OCI-LY1 (cell line): ENCODE measurements at regions not wholly inside any gene's neighbourhood (a gene's known extent, or its start where the extent isn't known, plus 50 kb on each side); places are given as distances from the start of the nearest gene placed in this dataset.

ENCODE experiments used
- H2AFZ ChIP-seq: fragments of 200-600 bp; sonication (generic), shearing (Covaris generic); 2 replicates; pipeline ENCODE4 v1.6.0; 2014; ENCODE audit warnings: antibody characterized with exemption, mild to moderate bottlenecking, low read length
- H3F3A ChIP-seq: fragments of 200-600 bp; sonication (generic), shearing (Covaris generic); 2 replicates; pipeline ENCODE4 v1.6.0; 2014; ENCODE audit warnings: mild to moderate bottlenecking, antibody characterized with exemption, low read length, moderate library complexity; ENCODE audit not compliant: insufficient read depth
- H3K27ac ChIP-seq: fragments of 200-600 bp; sonication (generic); 2 replicates; pipeline ENCODE4 v1.5.1; 2014; ENCODE audit warnings: low read length, mixed run types, mild to moderate bottlenecking, low read depth; ENCODE audit not compliant: poor library complexity, severe bottlenecking
- H3K27me3 ChIP-seq: fragments of 200-600 bp; sonication (generic); 2 replicates; pipeline ENCODE4 v1.6.0; 2014; ENCODE audit warnings: antibody characterized with exemption, mild to moderate bottlenecking, low read length, moderate library complexity; ENCODE audit not compliant: insufficient read depth
- H3K36me3 ChIP-seq: fragments of 200-600 bp; sonication (generic); 2 replicates; pipeline ENCODE4 v1.6.1; 2014; ENCODE audit warnings: mild to moderate bottlenecking, antibody characterized with exemption, low read length, moderate library complexity, mixed read lengths; ENCODE audit not compliant: insufficient read depth
- H3K4me1 ChIP-seq: fragments of 200-600 bp; sonication (generic); 2 replicates; pipeline ENCODE4 v1.5.1; 2014; ENCODE audit warnings: mild to moderate bottlenecking, low read length, moderate library complexity; ENCODE audit not compliant: insufficient read depth, severe bottlenecking
- H3K4me2 ChIP-seq: fragments of 200-600 bp; sonication (generic), shearing (Covaris generic); 2 replicates; pipeline ENCODE4 v1.6.1; 2014; ENCODE audit warnings: low read length
- H3K4me3 ChIP-seq: fragments of 200-600 bp; sonication (generic); 2 replicates; pipeline ENCODE4 v1.5.1; 2014; ENCODE audit warnings: low read length, low read depth, mild to moderate bottlenecking, mixed read lengths; ENCODE audit not compliant: poor library complexity, severe bottlenecking
- H3K79me2 ChIP-seq: fragments of 200-600 bp; shearing (Covaris generic); 2 replicates; pipeline ENCODE4 v1.6.1; 2016; ENCODE audit warnings: mixed run types, low read length, mixed read lengths; ENCODE audit not compliant: insufficient read depth
- H3K9ac ChIP-seq: fragments of 200-600 bp; sonication (generic), shearing (Covaris generic); 2 replicates; pipeline ENCODE4 v1.6.1; 2014; ENCODE audit warnings: mild to moderate bottlenecking, low read length, mixed read lengths
- H3K9me2 ChIP-seq: fragments of 200-600 bp; sonication (generic), shearing (Covaris generic); 2 replicates; pipeline ENCODE4 v1.6.1; 2014; ENCODE audit warnings: low read depth, mild to moderate bottlenecking, low read length, mixed read lengths
- H3K9me3 ChIP-seq: fragments of 200-600 bp; shearing (Covaris generic); 2 replicates; pipeline ENCODE4 v1.6.1; 2014; ENCODE audit warnings: low read length, mixed read lengths
- H4K20me1 ChIP-seq: fragments of 200-600 bp; sonication (generic), shearing (Covaris generic); 2 replicates; pipeline ENCODE4 v1.6.0; 2016; ENCODE audit warnings: mild to moderate bottlenecking, low read length; ENCODE audit not compliant: insufficient read depth
- CTCF ChIP-seq: fragments of 200-600 bp; sonication (generic), shearing (Covaris generic); IDR thresholded peaks from 2 replicates; pipeline ENCODE4 v1.5.1; 2017; ENCODE audit warnings: mild to moderate bottlenecking, antibody characterized with exemption, low read length, moderate library complexity, mixed read lengths
- EZH2 ChIP-seq: fragments of 200-600 bp; sonication (generic), shearing (Covaris generic); IDR thresholded peaks from 2 replicates; pipeline ENCODE4 v1.8.0; 2017; ENCODE audit warnings: borderline replicate concordance, mixed run types, mild to moderate bottlenecking, antibody characterized with exemption, low read length, moderate library complexity, mixed read lengths

DNA sequence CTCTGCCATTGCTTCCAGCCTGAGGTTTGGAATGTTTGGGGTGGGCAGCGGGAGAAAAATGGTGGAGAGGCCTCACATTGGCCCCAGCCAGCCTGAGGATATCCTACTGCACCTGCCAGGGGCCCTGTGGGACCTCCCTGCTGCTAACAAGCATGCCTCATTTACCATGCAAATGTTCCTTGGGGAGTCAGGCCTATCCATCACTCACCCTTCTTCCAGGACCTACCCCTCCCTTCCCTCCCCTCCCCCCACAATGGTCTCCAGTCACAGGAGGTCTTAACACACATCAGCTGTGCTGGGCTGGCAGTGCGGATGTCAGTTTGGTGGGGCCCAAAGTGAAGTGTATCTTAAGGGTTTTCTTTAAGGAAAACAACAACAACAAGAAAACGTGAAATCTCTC, 139.2 kb downstream of the SHOX start:
- Histone ChIP-seq H3K27ac (no peak overlapping the region), H3K9me3 (no peaks in the 10 kb centered on the region), H3K4me2 (no peak overlapping the region), H3K9me2 (no peaks in the 10 kb centered on the region), H4K20me1 (no peaks in the 10 kb centered on the region), H3K79me2 (no peaks in the 10 kb centered on the region), H3K27me3 (no peaks in the 10 kb centered on the region), H2AFZ (no peak overlapping the region), H3F3A (no peaks in the 10 kb centered on the region), H3K9ac (no peak overlapping the region), H3K4me3 (no peak overlapping the region), H3K36me3 (no peaks in the 10 kb centered on the region), H3K4me1 (no peaks in the 10 kb centered on the region)
- no peak for TF ChIP-seq EZH2

- no peak for TF ChIP-seq EZH2
- TF ChIP-seq CTCF, result no peak
- Histone ChIP-seq H3K9me2 (no peaks in the 10 kb centered on the region), H3F3A (no peaks in the 10 kb centered on the region), H3K79me2 (no peaks in the 10 kb centered on the region), H3K9ac (no peak overlapping the region), H3K27ac (no peak overlapping the region), H4K20me1 (no peaks in the 10 kb centered on the region), H3K4me1 (no peaks in the 10 kb centered on the region), H3K36me3 (no peaks in the 10 kb centered on the region), H3K4me2 (no peak overlapping the region), H3K27me3 (no peaks in the 10 kb centered on the region), H3K4me3 (no peak overlapping the region), H2AFZ (no peak overlapping the region), H3K9me3 (no peaks in the 10 kb centered on the region)
Observed at GRCh38 chrX:768596-768995, 138.0 kb downstream of the SHOX start.

- Histone ChIP-seq H3K27me3 (no peaks in the 10 kb centered on the region), H3F3A (no peaks in the 10 kb centered on the region), H3K9me3 (no peaks in the 10 kb centered on the region), H4K20me1 (no peaks in the 10 kb centered on the region), H3K9ac (no peak overlapping the region), H3K4me2 (no peak overlapping the region), H3K36me3 (no peaks in the 10 kb centered on the region), H3K4me1 (no peaks in the 10 kb centered on the region), H3K9me2 (no peaks in the 10 kb centered on the region), H3K27ac (no peak overlapping the region), H2AFZ (no peak overlapping the region), H3K79me2 (no peaks in the 10 kb centered on the region), H3K4me3 (no peak overlapping the region)
- no peak for TF ChIP-seq EZH2
- TF ChIP-seq CTCF, result no peak
Observed at GRCh38 chrX:758917-759316, 128.3 kb downstream of the SHOX start.

DNA sequence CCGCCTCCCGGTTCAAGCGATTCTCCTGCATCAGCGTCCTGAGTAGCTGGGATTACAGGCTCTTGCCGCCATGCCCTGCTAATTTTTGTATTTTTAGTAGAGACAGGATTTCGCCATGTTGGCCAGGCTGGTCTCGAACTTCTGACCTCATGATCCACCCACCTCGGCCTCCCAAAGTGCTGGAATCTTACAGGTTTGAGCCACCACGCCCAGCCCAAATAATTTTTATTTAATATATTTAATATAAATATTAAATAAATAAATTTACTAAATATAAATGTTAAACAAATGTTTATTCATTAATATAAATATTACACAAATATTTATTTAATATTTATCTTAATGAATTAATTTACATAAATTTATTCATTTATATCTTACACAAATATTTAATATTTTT, 120.2 kb downstream of the SHOX start:
- TF ChIP-seq EZH2 (no peak), CTCF (no peak)
- H3K4me3 ChIP-seq, result no peak overlapping the region
- H3K4me1 ChIP-seq, result no peaks in the 10 kb centered on the region
- no peak overlapping the region for H2AFZ ChIP-seq
- H3K9me2 ChIP-seq, result no peaks in the 10 kb centered on the region
- no peaks in the 10 kb centered on the region for H3K36me3 ChIP-seq
- no peak overlapping the region for H3K27ac ChIP-seq
- no peak overlapping the region for H3K9ac ChIP-seq
- H3F3A ChIP-seq, result no peaks in the 10 kb centered on the region
- no peaks in the 10 kb centered on the region for H3K27me3 ChIP-seq
- no peak overlapping the region for H3K4me2 ChIP-seq
- no peaks in the 10 kb centered on the region for H3K79me2 ChIP-seq
- no peaks in the 10 kb centered on the region for H3K9me3 ChIP-seq
- no peaks in the 10 kb centered on the region for H4K20me1 ChIP-seq
